Mucosa of gallbladder (tissue), 1 donor: ENCODE measurements at regions not wholly inside any gene's neighbourhood (a gene's known extent, or its start where the extent isn't known, plus 50 kb on each side); places are given as distances from the start of the nearest gene placed in this dataset.

ENCODE experiments used
- DNase-seq: peaks from one replicate; pipeline ENCODE4 v3.0.0-alpha.2; 2020; ENCODE audit warnings: low spot score
- donor health status: DM: no; HTN: no; CAD: no.

- DNase-seq: no peak
Measured at GRCh38 chr7:135828604-135829003, 80.0 kb upstream of the FAM180A start.

DNA sequence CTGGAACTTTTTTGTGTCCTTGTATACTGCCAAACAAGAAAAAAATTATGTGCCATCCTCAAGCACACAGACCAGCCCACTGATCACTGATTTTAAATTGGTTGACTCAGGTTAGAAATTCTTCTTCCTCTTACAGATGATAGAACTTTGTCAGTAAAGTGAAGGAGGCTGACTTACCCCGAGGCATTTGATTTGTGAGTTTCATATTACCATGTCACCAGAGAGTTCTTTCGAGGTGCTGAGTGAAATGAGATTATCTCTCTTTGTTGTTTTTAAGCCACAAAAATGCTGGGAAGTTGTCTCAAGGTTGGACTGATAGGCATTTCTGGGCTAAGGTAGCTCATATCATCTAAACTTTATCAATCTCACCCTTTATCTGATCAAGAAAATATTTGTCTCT lies 78.8 kb upstream of the FAM180A start:
- DNase-seq: no peak

- no peak for DNase-seq
Measured at GRCh38 chr7:135825406-135825805, 76.8 kb upstream of the FAM180A start.

GRCh38 chr7:135822376-135822775 lies 73.8 kb upstream of the FAM180A start:
- no peak for DNase-seq

DNA sequence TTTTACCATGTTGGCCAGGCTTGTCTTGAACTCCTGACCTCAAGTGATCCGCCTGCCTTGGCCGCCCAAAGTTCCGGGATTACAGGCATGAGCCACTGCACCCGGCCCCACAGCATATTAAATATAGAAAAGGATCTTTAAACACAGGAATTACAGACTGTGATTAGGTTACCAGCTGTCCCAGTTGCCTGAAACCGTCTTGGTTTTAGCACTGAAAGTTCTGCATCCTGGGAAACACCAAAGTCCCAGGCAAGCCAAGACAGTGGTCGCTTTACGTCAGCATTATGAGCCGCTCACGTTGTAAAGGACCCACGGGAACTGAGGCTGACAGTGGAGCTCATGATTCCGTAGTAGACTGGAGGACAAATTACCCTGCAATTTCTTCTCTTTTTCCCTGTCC lies 69.0 kb upstream of the FAM180A start:
- no peak for DNase-seq

DNA sequence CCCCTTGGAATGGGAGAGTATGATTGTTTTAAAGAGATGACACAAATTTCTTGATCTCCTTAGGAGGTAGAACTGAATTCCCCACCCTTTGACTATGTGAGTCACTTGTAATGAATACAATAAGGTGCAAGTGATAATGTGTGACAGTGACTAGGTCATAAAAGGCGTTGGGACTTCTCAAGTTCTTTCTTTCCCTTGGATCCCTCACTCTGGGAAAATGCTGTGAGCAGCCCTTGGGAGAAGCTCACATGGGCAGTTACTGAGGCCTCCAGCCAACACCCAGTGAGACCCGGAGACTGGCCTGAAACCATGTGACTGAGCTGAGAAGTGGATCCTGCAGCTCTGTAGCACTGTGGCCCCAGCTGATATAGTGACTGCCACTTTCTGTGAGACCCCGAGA lies 66.4 kb upstream of the FAM180A start:
- no peak for DNase-seq

- no peak for DNase-seq
Measured at GRCh38 chr7:135812148-135812547, 63.5 kb upstream of the FAM180A start.

DNA sequence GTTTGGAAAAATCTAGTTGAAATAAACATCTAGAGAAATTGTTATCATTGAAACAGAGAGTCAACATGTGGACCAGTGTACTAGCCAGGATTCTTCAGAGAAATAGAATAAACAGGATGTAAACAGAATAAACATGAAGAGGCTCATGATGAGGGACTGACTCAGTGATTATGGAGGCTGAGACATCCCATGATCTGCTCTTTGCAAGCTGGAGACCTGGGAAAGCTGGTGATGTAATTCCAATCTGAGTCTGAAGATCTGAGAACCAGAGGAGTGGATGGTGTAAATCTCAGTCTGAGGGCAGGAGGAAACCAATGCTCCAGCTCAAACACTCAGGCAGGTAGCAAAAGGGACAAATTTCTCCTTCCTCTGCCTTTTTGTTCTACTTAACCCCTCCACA lies 62.9 kb upstream of the FAM180A start:
- no peak for DNase-seq

GRCh38 chr7:135808206-135808605 lies 59.6 kb upstream of the FAM180A start:
- peak; percentile 23 for DNase-seq

- no peak for DNase-seq
Measured at GRCh38 chr7:135803143-135803542, 54.5 kb upstream of the FAM180A start.

GRCh38 chr7:135802697-135803096 lies 54.1 kb upstream of the FAM180A start:
- no peak for DNase-seq

- DNase-seq: no peak
Measured at GRCh38 chr7:135801877-135802276, 53.3 kb upstream of the FAM180A start.

- peak; percentile 35 for DNase-seq
Measured at GRCh38 chr7:135801045-135801693, 52.6 kb upstream of the FAM180A start.

DNA sequence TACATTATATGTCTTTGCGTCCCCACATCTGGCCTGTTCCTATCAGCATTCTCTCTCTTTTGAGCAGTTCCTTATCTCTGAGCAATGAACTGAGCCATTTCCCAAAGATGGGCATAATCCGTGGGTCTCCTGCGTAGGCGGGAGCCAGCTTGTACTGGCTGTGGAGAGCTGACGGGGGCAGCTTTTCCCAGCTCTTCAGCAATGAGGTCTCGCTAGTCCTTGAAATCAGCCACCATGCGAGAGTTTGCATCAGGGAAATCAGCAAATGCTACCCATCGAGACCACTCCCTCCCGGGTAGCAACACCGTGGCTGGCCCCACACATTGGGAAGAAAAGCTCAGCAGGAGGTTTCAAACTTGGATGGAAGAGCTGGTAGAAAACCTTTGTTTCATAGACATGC lies 51.9 kb upstream of the FAM180A start:
- no peak for DNase-seq

GRCh38 chr7:135799881-135800280 lies 51.3 kb upstream of the FAM180A start:
- no peak for DNase-seq
